NB4 (cell line): ENCODE measurements at regions not wholly inside any gene's neighbourhood (a gene's known extent, or its start where the extent isn't known, plus 50 kb on each side); places are given as distances from the start of the nearest gene placed in this dataset.
"Not testable (repeated sequence)": the region's sequence is repeated elsewhere in the genome, so short reads cannot be mapped to it uniquely, and the experiment has no call there.

Experiments
- MYC ChIP-seq: IDR thresholded peaks from 2 replicates; pipeline ENCODE4 v1.6.1; 2011; ENCODE audit warnings: low read depth, low read length
- POLR2A ChIP-seq: IDR thresholded peaks from 2 replicates; pipeline ENCODE4 v1.6.1; 2011; ENCODE audit warnings: mild to moderate bottlenecking; ENCODE audit not compliant: insufficient read length; ENCODE audit errors: extremely low read depth

DNA sequence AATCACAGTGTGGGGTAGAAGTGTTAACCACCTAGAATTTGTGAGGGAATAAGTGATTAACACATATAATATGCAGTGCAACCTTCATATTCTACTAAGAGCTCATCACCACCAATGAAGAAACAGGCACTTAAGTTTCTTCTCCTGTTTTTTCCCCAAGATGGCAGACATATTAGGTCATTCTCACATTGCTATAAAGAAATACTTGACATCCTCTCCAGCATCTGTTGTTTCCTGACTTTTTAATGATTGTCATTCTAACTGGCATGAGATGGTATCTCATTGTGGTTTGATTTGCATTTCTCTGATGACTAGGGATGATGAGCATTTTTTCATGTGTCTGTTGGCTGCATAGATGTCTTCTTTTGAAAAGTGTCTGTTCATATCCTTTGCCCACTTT is 301.5 kb upstream of the CLEC14A start:
- TF ChIP-seq MYC, POLR2A: not testable (repeated sequence)
